ENCODE measurements at regions not wholly inside any gene's neighbourhood (a gene's known extent, or its start where the extent isn't known, plus 50 kb on each side); places are given as distances from the start of the nearest gene placed in this dataset.
"Not testable (repeated sequence)": the region's sequence is repeated elsewhere in the genome, so short reads cannot be mapped to it uniquely, and the experiment has no call there.

DNA sequence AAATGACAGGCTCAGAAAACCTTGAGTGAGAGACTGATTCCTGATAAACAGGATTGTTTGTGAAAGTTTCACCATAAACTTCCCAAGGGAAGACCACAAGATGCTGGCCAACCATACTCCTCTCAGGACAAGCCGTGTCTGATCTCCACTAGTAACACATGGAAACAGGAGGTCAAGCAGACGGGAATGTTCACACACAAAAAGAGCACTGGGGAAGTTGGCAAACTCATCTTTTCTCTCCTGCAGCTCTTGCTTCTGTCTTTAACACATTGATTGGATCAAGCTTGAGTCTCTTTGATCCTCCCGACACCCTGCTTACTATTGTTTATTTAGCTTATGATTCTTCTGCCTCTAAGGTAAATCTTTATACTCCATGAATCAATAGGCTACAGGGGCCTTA is 713.5 kb downstream of the PDCD6IP start:
- WGBS, 2 donors, result 50 to 64% methylated on average over 3 of the region's 3 CpGs
- no peak for TF ChIP-seq POLR2A (IDR thresholded peaks at IDR 0.05)
- TF ChIP-seq, protein P1, sequence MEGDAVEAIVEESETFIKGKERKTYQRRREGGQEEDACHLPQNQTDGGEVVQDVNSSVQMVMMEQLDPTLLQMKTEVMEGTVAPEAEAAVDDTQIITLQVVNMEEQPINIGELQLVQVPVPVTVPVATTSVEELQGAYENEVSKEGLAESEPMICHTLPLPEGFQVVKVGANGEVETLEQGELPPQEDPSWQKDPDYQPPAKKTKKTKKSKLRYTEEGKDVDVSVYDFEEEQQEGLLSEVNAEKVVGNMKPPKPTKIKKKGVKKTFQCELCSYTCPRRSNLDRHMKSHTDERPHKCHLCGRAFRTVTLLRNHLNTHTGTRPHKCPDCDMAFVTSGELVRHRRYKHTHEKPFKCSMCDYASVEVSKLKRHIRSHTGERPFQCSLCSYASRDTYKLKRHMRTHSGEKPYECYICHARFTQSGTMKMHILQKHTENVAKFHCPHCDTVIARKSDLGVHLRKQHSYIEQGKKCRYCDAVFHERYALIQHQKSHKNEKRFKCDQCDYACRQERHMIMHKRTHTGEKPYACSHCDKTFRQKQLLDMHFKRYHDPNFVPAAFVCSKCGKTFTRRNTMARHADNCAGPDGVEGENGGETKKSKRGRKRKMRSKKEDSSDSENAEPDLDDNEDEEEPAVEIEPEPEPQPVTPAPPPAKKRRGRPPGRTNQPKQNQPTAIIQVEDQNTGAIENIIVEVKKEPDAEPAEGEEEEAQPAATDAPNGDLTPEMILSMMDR (IDR thresholded peaks at IDR 0.05), result no peak
- H3K27me3 ChIP-seq, result no peaks in the 10 kb centered on the region
- no peaks in the 10 kb centered on the region for H3K4me1 ChIP-seq
- no peaks in the 10 kb centered on the region for H3K36me3 ChIP-seq
- no peak overlapping the region for H3K27ac ChIP-seq
- no peak for DNase-seq (ENCODE audit: low spot score in 2 of 2)
- H3K4me3 ChIP-seq, result no peak overlapping the region
- no peaks in the 10 kb centered on the region for H3K9me3 ChIP-seq

DNA sequence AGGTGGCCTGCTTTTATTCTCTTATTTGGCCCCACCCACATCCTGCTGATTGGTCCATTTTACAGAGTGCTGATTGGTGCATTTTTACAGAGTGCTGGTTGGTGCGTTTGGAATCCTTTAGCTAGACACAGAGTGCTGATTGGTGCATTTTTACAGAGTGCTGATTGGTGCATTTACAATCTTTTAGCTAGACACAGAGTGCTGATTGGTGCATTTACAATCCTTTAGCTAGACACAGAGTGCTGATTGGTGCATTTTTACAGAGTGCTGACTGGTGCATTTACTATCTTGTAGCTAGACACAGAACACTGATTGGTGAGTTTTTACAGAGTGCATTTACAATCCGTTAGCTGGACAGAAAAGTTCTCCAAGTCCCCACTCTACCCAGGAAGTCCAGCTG is 720.6 kb downstream of the PDCD6IP start:
- WGBS, 2 donors, result 71 to 88% methylated on average over 2 of the region's 2 CpGs
- H3K36me3 ChIP-seq; DNase-seq (ENCODE audit: low spot score in 2 of 2): not testable (repeated sequence)

DNA sequence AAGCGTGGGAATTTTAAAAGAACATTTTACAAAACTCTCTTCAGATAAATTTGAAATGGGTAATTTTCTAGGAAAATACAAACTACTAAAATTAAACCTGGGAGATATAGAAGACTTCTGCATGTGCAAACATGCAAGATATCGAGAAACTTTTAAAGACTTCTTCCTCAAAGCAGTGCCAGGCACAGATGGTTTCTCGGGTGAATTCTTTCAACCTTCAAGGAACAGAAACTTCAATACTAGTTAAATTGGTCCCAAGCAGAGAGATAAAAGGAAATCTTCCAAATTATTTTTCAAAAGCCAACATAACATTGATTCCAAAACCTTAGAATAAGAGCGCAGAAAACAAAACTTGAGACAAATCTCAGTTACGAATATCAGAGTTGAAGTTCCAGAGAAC is 732.7 kb downstream of the PDCD6IP start:
- no peak overlapping the region for H3K4me3 ChIP-seq
- 87 to 89% methylated on average over 5 of the region's 5 CpGs for whole genome bisulfite sequencing, 2 donors
- DNase-seq (ENCODE audit: low spot score in 2 of 2), result no peak
- TF ChIP-seq, protein P1 (IDR thresholded peaks at IDR 0.05), result no peak
- TF ChIP-seq POLR2A (IDR thresholded peaks at IDR 0.05), result no peak
- no peak for TF ChIP-seq EP300 (IDR thresholded peaks at IDR 0.05)
- no peak overlapping the region for H3K27ac ChIP-seq
- H3K27me3 ChIP-seq, result no peaks in the 10 kb centered on the region
- H3K9me3 ChIP-seq, result no peaks in the 10 kb centered on the region
- H3K4me1 ChIP-seq, result no peaks in the 10 kb centered on the region
- no peaks in the 10 kb centered on the region for H3K36me3 ChIP-seq

More for the DNA sequence above, 720.6 kb downstream of the PDCD6IP start:
- not testable (repeated sequence) for H3K4me3 ChIP-seq, H3K27me3 ChIP-seq, H3K27ac ChIP-seq, H3K4me1 ChIP-seq
- peaks cover 0 to 17% (median 0%) of the 10 kb centered on the region in 4 donors for H3K9me3 ChIP-seq

DNA sequence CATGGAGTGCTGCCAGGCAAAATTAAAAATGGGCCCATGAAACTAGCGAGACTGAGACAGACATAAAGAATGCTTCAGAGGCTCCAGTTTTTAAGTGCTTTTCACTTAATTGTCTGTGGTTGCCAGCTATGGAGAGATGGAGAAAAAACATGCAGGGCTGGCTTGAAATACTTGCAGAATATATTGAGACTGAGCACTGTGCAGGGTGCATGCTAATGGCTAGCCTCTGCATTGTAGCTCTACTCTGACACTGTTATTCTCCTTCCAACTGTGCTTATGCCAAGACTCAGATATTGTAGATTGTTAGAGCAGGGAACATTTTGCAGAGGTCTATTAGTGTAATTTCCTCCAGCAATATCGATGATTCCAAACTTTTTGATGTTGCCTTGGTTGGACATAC is 735.0 kb downstream of the PDCD6IP start:
- no peak for DNase-seq (ENCODE audit: low spot score in 2 of 2)
- Histone ChIP-seq H3K4me1 (no peaks in the 10 kb centered on the region), H3K4me3 (no peak overlapping the region), H3K27me3 (no peaks in the 10 kb centered on the region), H3K27ac (no peak overlapping the region), H3K36me3 (no peaks in the 10 kb centered on the region), H3K9me3 (no peaks in the 10 kb centered on the region)
- TF ChIP-seq EP300 (IDR thresholded peaks at IDR 0.05), result no peak
- no peak for TF ChIP-seq POLR2A (IDR thresholded peaks at IDR 0.05)
- TF ChIP-seq, protein P1 (IDR thresholded peaks at IDR 0.05), result no peak
- 40 to 55% methylated on average over 2 of the region's 2 CpGs for WGBS, 2 donors

DNA sequence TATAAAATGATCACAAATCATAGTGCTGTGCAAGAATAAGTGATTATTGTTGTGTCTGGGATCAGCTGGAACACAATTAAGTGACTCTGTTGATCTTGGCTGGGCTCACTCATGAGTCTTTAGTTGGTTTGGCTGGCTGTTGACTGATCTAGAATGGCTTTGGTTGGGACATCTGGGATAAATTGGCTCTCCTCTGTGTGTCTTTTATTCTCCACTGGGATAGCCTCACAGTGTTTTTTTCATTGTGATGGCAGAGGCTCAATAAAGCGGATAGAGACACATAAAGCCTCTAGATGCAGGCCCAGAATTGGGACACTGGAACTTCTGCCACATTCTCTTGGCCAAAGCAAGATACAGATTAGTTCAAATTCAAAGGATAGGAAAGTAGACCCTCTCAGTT is 735.6 kb downstream of the PDCD6IP start:
- H3K27ac ChIP-seq, result no peak overlapping the region
- 50 to 52% methylated on average over 1 of the region's 1 CpG for WGBS, 2 donors
- DNase-seq (ENCODE audit: low spot score in 2 of 2), result no peak
- TF ChIP-seq POLR2A (IDR thresholded peaks at IDR 0.05), result no peak
- TF ChIP-seq, protein P1 (IDR thresholded peaks at IDR 0.05), result no peak
- TF ChIP-seq EP300 (IDR thresholded peaks at IDR 0.05), result no peak
- H3K36me3 ChIP-seq, result no peaks in the 10 kb centered on the region
- no peak overlapping the region for H3K4me3 ChIP-seq
- no peaks in the 10 kb centered on the region for H3K9me3 ChIP-seq
- H3K4me1 ChIP-seq, result no peaks in the 10 kb centered on the region
- no peaks in the 10 kb centered on the region for H3K27me3 ChIP-seq

DNA sequence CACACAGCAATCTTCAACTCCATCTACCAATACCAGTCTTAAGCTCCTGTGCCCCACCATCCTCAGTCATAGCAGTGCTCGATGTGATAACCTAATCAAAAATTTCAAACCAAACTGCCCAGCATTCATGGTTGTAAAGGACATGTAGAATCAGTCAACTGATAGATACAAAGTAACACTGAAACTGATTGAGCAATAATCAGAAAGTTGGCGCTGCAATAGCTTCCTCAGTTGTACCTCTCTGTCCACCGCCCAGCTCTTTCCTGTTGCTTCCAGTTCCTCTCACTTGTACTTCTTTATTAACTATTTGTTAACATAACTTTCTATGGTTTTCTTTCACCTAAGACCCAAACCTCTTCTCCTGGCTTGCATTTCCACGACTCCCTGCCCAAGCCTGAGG is 745.7 kb downstream of the PDCD6IP start:
- Histone ChIP-seq H3K9me3 (no peaks in the 10 kb centered on the region), H3K36me3 (no peaks in the 10 kb centered on the region), H3K4me1 (no peaks in the 10 kb centered on the region), H3K27me3 (no peaks in the 10 kb centered on the region), H3K27ac (no peak overlapping the region), H3K4me3 (no peak overlapping the region)
- 82% methylated on average over 4 of the region's 4 CpGs for WGBS, 2 donors
- TF ChIP-seq, protein P1 (IDR thresholded peaks at IDR 0.05), result no peak
- no peak for TF ChIP-seq EP300 (IDR thresholded peaks at IDR 0.05)
- no peak for TF ChIP-seq POLR2A (IDR thresholded peaks at IDR 0.05)
- DNase-seq (ENCODE audit: low spot score in 2 of 2), result no peak

All from tibial nerve (tissue), 4 donors.